HEK293T (cell line): ENCODE measurements at regions not wholly inside any gene's neighbourhood (a gene's known extent, or its start where the extent isn't known, plus 50 kb on each side); places are given as distances from the start of the nearest gene placed in this dataset.

Source experiments
- BHLHE40 ChIP-seq: fragments of 450-650 bp; IDR thresholded peaks from 2 replicates; pipeline ENCODE4 v1.6.1; 2016; ENCODE audit warnings: mild to moderate bottlenecking, moderate library complexity, borderline replicate concordance
- SP1 ChIP-seq: fragments of 450-650 bp; IDR thresholded peaks from 2 replicates; pipeline ENCODE4 v1.6.1; 2017
- SUZ12 ChIP-seq: fragments of 450-650 bp; IDR thresholded peaks from 2 replicates; pipeline ENCODE4 v1.6.1; 2016; ENCODE audit warnings: mild to moderate bottlenecking

DNA sequence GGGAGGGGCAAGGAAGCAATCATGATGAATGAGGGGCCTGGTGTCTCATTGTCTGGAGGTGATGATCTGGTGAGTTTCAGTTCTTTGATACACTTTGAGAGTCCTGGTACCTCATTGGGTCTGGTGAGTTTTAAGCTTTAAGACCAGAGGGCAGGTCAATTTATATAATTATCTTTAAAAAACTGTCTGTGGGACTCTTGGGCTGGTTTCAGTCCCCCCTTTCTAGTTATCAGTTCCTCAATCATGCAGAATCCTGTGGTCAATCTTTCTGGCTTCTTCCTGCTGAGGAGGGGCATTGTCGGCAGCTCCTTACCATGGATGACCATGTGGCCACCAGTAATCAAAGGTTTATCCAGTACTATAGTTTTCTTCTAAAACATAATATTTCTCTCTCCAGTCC, 789.1 kb downstream of the PCDH18 start:
- TF ChIP-seq BHLHE40: no peak
- TF ChIP-seq SUZ12: no peak
- TF ChIP-seq SP1: no peak
